Renal pelvis (tissue), 1 donor: ENCODE measurements at regions not wholly inside any gene's neighbourhood (a gene's known extent, or its start where the extent isn't known, plus 50 kb on each side); places are given as distances from the start of the nearest gene placed in this dataset.

Experiments
- DNase-seq: peaks from one replicate; pipeline ENCODE4 v3.0.0-alpha.2; 2013

DNA sequence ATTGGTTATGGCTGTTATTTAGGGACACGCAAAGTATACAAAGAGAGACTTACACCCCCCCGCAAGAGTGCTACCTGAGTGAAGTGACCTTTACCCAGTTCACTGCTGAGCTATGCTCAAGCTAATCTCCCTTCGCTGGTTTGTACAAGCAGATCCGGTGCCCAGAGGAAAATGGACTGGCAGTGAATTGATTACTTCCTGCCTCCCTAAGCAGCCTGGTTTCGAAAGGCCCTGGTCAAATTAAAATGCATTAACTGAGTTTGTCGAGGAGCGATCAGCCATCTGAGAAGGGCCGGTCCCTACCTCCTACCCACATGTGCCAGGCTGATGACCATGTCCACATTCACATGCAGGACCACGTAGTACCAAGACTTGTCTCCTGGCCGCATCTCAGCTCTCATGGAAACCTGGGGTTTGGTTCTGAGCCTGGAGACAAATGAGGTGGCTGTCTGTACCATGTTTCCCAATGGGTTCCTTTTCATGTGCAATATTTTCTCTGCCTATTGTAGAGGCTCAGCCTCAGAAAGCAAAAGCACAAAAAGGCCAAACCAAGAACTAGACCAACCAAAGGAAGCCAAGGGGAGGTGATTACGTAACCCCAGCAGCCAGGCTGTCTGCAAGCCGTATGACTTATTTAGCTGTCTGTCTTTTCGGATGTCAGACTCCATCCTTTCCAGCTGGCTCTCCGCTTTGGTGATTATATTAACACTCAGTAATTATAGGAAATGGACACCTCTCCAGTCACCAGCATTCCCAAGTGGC lies 284.7 kb upstream of the PWP1 start:
- DNase-seq, result no peak

- DNase-seq, result peak; percentile 52
These were observed 283.3 kb upstream of the PWP1 start for GRCh38 chr12:107402041-107403022.

- no peak for DNase-seq
These were observed 280.6 kb upstream of the PWP1 start for GRCh38 chr12:107404981-107405380.

- no peak for DNase-seq
These were observed 280.2 kb upstream of the PWP1 start for GRCh38 chr12:107405436-107405835.

GRCh38 chr12:107406932-107407331 lies 278.7 kb upstream of the PWP1 start:
- DNase-seq, result no peak

GRCh38 chr12:107411792-107412535 lies 273.6 kb upstream of the PWP1 start:
- DNase-seq, result no peak

- DNase-seq, result no peak
These were observed 270.5 kb upstream of the PWP1 start for GRCh38 chr12:107415071-107415470.

DNA sequence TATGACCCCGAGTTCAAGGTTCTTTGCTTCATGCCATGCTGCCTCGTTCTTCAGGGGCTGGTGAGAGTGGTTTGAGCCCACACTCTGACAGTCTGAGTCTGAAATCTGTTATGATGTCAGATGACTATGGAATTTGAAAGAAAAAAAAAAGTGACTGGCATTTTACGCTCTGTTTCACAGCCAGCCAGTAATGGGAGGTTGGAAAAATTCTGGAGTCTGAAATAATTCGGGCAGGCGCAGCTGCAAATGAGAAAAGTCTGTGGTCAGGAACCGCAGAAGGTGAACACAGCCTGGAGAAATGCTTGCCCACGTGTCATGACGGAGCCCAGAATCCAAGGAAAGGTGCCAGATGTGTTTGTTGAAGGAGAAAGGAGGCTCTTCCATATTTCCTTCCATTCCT lies 269.8 kb upstream of the PWP1 start:
- no peak for DNase-seq

DNA sequence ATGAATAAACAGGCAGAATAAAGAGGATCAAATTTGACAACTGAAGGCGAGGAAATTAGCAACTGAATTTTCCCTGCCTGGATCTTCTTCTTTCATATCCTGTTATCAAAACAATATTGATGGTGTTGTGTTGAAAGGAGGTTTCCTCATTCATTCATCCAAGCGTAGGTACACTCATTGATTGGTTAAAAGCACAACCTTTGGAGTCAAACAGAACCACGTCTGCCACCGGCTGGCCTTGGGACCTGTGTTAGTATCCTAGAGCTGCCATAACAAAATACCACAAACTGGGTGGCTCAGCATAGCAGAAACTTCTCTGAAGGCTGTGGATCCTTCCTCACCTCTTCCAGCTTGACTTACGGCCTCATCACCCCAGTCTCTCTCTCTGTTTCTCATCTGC lies 268.6 kb upstream of the PWP1 start:
- DNase-seq, result no peak

DNA sequence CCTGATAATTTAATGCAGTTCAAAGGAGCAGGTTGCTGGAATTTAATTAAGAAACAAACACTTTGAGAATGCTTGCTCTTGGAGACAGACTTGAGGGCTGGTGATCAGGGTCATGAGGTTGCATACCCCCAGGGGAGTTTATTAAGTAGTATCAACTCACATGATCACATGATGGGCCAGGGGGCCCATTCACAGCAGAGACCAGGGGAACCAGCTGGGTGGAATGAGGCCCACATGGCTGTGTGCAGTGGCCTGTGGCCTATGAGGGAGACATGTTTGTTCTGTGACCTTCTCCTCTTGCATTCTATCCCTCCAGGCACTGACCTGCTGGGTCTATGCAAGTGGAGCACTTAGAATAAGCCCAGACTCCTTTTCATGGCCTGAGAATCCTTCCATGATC lies 266.6 kb upstream of the PWP1 start:
- no peak for DNase-seq

DNA sequence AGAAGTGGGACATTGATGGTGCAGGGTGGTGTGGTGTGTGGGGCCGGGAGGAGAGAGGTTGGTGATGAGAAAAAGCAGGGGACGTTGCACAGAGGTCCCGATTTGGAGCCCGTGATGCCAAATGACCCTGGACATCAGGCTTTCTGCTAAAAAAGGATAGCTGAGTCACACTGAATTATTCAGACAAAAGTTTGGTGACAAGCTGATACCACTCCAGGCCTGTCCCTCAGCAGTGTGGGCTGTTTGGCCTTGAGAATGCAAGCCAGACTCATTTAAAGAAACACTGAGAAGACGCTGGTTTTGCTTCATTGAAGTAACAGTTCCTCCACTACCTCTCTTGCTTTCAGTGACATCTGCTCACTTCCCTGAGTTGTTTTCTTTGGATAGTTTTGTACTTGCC lies 262.1 kb upstream of the PWP1 start:
- no peak for DNase-seq

GRCh38 chr12:107429006-107429705 lies 256.4 kb upstream of the PWP1 start:
- no peak for DNase-seq

GRCh38 chr12:107431942-107432341 lies 253.7 kb upstream of the PWP1 start:
- no peak for DNase-seq

GRCh38 chr12:107435072-107435471 lies 250.5 kb upstream of the PWP1 start:
- DNase-seq, result peak; percentile 41

DNA sequence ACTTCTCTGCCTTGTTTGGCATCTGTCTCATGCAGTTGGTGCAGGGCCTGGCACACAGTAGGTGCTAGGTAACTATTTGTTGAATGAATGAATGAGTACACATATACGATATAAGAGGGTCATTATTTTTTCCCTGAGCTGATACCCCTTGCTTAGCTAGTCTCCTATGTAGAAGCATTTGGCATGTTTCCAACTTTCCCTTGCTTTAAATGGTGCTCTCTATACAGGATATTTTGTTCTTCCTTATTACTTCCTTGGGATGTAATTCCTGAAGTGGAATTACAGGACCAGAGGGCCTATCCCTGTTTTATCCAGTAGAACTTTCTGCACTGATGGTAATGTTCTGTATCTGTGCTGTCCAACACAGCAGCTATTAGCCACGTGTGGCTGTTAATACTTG lies 250.1 kb upstream of the PWP1 start:
- DNase-seq, result no peak

DNA sequence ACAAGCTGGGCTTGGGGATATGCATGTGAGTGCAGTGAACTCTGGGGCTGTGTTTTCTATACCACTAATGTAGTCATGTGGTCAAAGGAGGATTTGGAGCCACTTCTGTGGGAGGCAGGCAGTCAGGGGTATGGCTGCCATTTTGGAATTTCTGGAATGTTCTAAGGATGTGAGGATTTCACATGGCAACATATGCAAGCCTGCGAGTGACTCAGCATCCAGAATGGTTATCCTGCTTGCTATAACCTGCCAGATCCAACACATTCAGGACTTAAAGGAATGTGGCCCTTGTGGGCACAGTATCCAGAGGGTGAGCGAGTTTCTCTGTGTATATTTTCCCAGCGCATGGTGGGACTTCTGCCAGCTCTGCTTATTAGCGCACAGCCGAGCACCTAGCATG lies 249.2 kb upstream of the PWP1 start:
- DNase-seq, result no peak

DNA sequence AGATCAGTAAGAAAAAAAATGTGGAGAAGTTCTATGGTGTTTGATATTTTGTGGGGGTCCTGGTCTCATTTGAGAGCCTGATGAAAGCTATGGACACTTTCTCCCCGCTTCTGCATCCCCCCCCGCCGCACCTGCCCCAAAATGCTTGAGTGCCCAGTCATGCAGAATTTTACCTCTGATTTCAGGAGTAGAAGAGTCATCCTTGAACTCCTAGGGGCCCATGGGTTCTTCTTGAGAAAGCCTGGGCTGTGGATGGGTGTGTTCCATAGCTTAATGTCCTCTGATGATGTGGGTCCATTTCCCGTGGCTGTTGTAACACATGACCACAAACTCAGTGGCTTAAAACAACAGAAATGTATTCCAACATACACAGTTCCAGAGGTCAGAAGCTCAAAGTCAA lies 248.8 kb upstream of the PWP1 start:
- no peak for DNase-seq

- no peak for DNase-seq
These were observed 247.6 kb upstream of the PWP1 start for GRCh38 chr12:107437954-107438353.

GRCh38 chr12:107439026-107439738 lies 246.4 kb upstream of the PWP1 start:
- DNase-seq, result no peak

- DNase-seq, result no peak
These were observed 245.0 kb upstream of the PWP1 start for GRCh38 chr12:107440606-107441005.

- DNase-seq, result no peak
These were observed 243.8 kb upstream of the PWP1 start for GRCh38 chr12:107441665-107442300.
